ENCODE measurements at regions not wholly inside any gene's neighbourhood (a gene's known extent, or its start where the extent isn't known, plus 50 kb on each side); places are given as distances from the start of the nearest gene placed in this dataset.

DNA sequence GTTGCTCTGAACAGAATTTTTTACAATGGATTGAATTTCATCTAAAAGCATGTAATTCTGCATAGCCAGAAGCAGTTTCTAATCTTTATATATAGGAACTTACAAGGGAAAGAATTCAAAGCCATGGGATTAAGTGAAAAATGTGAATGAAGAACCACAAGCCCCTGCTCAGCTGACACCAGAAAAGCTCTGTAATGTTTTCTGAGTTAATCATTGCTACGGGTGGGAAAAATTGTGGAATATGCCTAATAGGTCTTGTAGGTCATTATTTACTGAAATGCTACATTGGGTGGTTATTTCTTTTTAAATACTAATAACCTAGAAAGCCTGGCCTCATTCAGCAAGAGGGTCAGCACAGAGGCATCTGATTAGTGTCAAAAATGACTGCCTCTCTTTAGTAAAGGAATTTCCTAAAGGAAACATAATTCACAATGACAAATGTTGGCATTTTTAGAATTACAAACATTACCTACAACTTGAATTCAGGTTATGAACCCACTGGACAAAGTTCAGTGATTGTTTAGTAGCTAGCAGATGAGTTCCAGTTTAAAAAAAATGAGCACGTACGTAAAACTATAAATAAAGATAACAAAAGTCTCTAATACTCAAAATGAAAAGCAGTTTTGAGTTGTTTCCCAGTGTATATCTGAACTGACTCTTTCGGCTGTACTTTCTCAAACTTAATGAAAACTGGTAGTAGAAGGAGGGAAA is 75.3 kb downstream of the BMP4 start:
- H3K4me1 ChIP-seq (ENCODE audit: low read depth), result peaks cover 4% of the 10 kb centered on the region
- DNase-seq (no peak), ATAC-seq (no peak)
- TF ChIP-seq, protein P1, sequence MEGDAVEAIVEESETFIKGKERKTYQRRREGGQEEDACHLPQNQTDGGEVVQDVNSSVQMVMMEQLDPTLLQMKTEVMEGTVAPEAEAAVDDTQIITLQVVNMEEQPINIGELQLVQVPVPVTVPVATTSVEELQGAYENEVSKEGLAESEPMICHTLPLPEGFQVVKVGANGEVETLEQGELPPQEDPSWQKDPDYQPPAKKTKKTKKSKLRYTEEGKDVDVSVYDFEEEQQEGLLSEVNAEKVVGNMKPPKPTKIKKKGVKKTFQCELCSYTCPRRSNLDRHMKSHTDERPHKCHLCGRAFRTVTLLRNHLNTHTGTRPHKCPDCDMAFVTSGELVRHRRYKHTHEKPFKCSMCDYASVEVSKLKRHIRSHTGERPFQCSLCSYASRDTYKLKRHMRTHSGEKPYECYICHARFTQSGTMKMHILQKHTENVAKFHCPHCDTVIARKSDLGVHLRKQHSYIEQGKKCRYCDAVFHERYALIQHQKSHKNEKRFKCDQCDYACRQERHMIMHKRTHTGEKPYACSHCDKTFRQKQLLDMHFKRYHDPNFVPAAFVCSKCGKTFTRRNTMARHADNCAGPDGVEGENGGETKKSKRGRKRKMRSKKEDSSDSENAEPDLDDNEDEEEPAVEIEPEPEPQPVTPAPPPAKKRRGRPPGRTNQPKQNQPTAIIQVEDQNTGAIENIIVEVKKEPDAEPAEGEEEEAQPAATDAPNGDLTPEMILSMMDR (IDR thresholded peaks at IDR 0.05), result no peak
- intact Hi-C loops (cut with DNase I, micrococcal nuclease), result no loop called here
- H3K9me3 ChIP-seq, result no peaks in the 10 kb centered on the region
- no peaks in the 10 kb centered on the region for H3K36me3 ChIP-seq (ENCODE audit: low read depth)
- H3K4me3 ChIP-seq, result no peak overlapping the region

DNA sequence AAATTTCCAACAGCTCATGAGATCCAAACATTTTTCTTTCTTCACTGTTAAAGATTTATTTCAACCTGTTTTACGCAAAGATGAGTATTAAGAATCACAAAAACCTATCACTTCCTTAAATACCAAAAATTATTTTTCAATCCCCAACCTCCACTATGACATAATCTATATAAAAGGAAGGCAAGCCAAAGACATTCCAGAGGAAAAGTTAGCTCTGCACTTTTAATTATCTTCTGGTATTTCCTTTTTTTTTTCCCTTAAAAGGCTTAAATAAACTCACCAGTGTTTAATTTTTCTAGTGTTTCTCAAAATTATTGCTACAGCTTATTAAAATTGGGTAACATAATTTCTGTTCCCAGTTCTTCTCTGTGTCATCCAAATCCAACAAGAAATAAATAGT is 75.9 kb downstream of the BMP4 start:
- TF ChIP-seq, protein P1 (IDR thresholded peaks at IDR 0.05), result no peak
- ATAC-seq (no peak), DNase-seq (no peak)
- Histone ChIP-seq H3K4me1 (ENCODE audit: low read depth) (peaks cover 4% of the 10 kb centered on the region), H3K9me3 (no peaks in the 10 kb centered on the region), H3K36me3 (ENCODE audit: low read depth) (no peaks in the 10 kb centered on the region), H3K4me3 (no peak overlapping the region)
- intact Hi-C loops (cut with DNase I, micrococcal nuclease), result no loop called here

DNA sequence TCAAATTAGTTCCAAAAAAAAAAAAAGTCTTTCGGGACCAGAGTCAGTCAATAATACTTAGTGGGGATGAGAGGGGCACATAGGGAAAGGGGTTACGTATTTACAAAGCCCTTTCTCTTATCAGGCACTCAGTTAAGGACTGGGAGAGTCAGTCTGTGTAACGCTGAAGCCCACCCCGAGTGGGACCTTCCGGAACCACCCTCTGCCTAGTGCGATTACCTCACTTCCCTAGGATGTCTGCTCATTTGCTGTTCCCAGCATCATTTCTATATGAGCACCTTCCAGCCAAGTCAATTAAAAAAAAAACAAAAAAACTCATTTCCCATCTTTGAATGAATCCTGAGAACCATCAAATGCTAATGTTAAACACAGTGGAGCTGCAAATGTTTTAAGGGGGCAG is 76.9 kb downstream of the BMP4 start:
- Histone ChIP-seq H3K9me3 (no peaks in the 10 kb centered on the region), H3K4me1 (ENCODE audit: low read depth) (peaks cover 4% of the 10 kb centered on the region), H3K36me3 (ENCODE audit: low read depth) (no peaks in the 10 kb centered on the region), H3K4me3 (no peak overlapping the region)
- TF ChIP-seq, protein P1 (IDR thresholded peaks at IDR 0.05), result no peak
- intact Hi-C loops (cut with DNase I, micrococcal nuclease), result no loop called here
- ATAC-seq, result no peak
- no peak for DNase-seq

DNA sequence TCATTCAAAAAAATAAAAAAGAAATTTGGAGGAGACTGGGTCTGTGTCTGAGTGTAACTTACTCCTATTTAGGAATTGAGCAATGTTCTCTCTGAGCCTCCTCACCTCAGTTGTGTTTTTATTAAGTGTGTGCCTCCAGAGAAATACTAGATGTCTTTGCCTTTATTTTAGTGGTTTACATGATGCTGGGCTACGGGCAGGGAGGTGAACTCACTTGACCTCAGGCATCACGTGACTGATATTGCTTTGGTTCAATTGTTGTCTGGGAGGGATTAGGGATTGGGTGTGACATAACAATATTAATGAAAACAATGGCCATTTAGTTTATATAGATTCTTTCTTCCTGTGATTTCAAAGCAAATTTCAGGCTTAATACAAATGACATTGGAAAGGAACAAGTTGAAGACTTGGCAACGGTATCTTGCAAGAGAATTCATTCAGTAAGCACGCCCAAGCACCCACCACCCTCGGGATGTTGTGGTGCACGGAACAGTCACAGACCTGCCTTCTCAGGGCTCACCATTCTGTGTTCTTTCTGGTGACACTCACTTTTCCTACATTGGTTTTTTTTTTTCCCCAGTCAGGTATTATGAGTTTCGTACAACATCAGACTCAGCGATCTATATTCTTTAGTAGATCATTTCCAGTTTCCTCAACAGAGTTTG is 77.5 kb downstream of the BMP4 start:
- Histone ChIP-seq H3K36me3 (ENCODE audit: low read depth) (no peaks in the 10 kb centered on the region), H3K4me3 (no peak overlapping the region), H3K4me1 (ENCODE audit: low read depth) (peaks cover 4% of the 10 kb centered on the region), H3K9me3 (no peaks in the 10 kb centered on the region)
- intact Hi-C loops (cut with DNase I, micrococcal nuclease), result no loop called here
- TF ChIP-seq, protein P1 (IDR thresholded peaks at IDR 0.05), result no peak
- DNase-seq (no peak), ATAC-seq (no peak)

DNA sequence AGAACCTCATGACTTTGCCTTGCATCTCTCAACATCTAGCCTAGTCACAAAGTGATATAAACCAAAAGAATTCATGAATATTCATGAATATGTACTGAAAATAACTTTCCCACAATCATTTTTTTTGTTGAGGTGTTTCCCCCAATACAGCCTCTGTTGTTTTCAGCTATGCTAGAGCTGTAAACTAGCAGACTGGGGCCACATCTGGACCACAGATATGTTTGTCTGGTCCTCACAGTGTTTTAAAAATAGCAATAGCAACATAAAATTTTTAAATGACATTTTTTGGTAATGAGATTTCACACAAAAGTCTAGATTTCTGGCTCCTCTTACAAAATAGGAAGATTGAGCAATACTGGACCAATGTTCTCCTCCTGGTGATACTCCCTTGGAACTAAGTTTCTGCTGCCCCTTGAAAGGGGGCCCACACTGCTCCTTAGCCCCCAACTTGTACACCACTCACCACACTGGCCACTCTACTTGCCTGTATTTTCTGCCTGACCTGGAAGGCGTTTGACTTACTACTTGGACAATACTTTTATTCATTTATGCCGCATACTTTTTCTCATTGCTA is 81.2 kb downstream of the BMP4 start:
- Histone ChIP-seq H3K4me1 (ENCODE audit: low read depth) (no peaks in the 10 kb centered on the region), H3K9me3 (no peaks in the 10 kb centered on the region), H3K36me3 (ENCODE audit: low read depth) (no peaks in the 10 kb centered on the region), H3K4me3 (no peak overlapping the region)
- DNase-seq (no peak), ATAC-seq (no peak)
- intact Hi-C loops (cut with DNase I, micrococcal nuclease), result no loop called here
- TF ChIP-seq, protein P1 (IDR thresholded peaks at IDR 0.05), result no peak

Data from mucosa of descending colon (tissue), 3 donors.